Neural cell (in vitro differentiated cells): ENCODE measurements at regions not wholly inside any gene's neighbourhood (a gene's known extent, or its start where the extent isn't known, plus 50 kb on each side); places are given as distances from the start of the nearest gene placed in this dataset.

ENCODE experiments used
- H2AFZ ChIP-seq: fragments of 200-600, 300-800 bp; sonication (generic), shearing (Covaris generic); 2 replicates; pipeline ENCODE4 v1.6.0; 2014; ENCODE audit warnings: low read depth, mild to moderate bottlenecking, antibody characterized with exemption, low read length, moderate library complexity
- H3F3A ChIP-seq: fragments of 200-600 bp; shearing (Covaris generic); 2 replicates; pipeline ENCODE4 v1.6.1; 2016; ENCODE audit warnings: mild to moderate bottlenecking, moderate library complexity, mixed read lengths, antibody characterized with exemption, low read length; ENCODE audit not compliant: insufficient read depth, poor library complexity, severe bottlenecking
- H3K27ac ChIP-seq: fragments of 200-600, 300-800 bp; sonication (generic), shearing (Covaris generic); 2 replicates; pipeline ENCODE4 v1.5.1; 2014; ENCODE audit warnings: mild to moderate bottlenecking, low read length, moderate library complexity
- H3K27me3 ChIP-seq: fragments of 300-800, 200-600 bp; sonication (generic), shearing (Covaris generic); 2 replicates; pipeline ENCODE4 v1.6.0; 2014; ENCODE audit warnings: mild to moderate bottlenecking, low read depth, low read length, moderate library complexity; ENCODE audit not compliant: insufficient read depth
- H3K36me3 ChIP-seq: fragments of 300-800, 200-600 bp; sonication (generic), shearing (Covaris generic); 2 replicates; pipeline ENCODE4 v1.5.1; 2014; ENCODE audit warnings: mild to moderate bottlenecking, antibody characterized with exemption, low read length, moderate library complexity; ENCODE audit not compliant: insufficient read depth
- H3K4me2 ChIP-seq: fragments of 300-800, 200-600 bp; sonication (generic), shearing (Covaris generic); 2 replicates; pipeline ENCODE4 v1.6.0; 2014; ENCODE audit warnings: mild to moderate bottlenecking, low read length
- H3K4me3 ChIP-seq: fragments of 300-800, 200-600 bp; sonication (generic), shearing (Covaris generic); 2 replicates; pipeline ENCODE4 v1.5.1; 2014; ENCODE audit warnings: mild to moderate bottlenecking, low read length, moderate library complexity
- H3K79me2 ChIP-seq: fragments of 200-600 bp; shearing (Covaris generic); replicated peaks from 2 replicates; pipeline ENCODE4 v1.6.0; 2014; ENCODE audit warnings: mild to moderate bottlenecking, low read length, moderate library complexity; ENCODE audit not compliant: insufficient read depth
- H3K9ac ChIP-seq: fragments of 300-800, 200-600 bp; sonication (generic), shearing (Covaris generic); 2 replicates; pipeline ENCODE4 v1.6.1; 2016; ENCODE audit warnings: mild to moderate bottlenecking, low read length, mixed read lengths
- H3K9me2 ChIP-seq: fragments of 200-600 bp; shearing (Covaris generic); 2 replicates; pipeline ENCODE4 v1.6.1; 2016; ENCODE audit warnings: mild to moderate bottlenecking, low read length, mixed read lengths; ENCODE audit not compliant: insufficient read depth
- H3K9me3 ChIP-seq: fragments of 200-600, 300-800 bp; sonication (generic), shearing (Covaris generic); 2 replicates; pipeline ENCODE4 v1.6.1; 2016; ENCODE audit warnings: mild to moderate bottlenecking, mixed run types, low read length, moderate library complexity, mixed read lengths
- H4K20me1 ChIP-seq: fragments of 200-600 bp; shearing (Covaris generic); 2 replicates; pipeline ENCODE4 v1.6.1; 2016; ENCODE audit warnings: mild to moderate bottlenecking, mixed run types; ENCODE audit not compliant: insufficient read depth
- CTCF ChIP-seq: fragments of 450-650 bp; IDR thresholded peaks from 2 replicates; pipeline ENCODE4 v1.5.1; 2014; ENCODE audit warnings: antibody characterized with exemption, mild to moderate bottlenecking, moderate library complexity; ENCODE audit not compliant: poor library complexity, severe bottlenecking
- EP300 ChIP-seq: fragments of 450-650 bp; conservative IDR thresholded peaks from 2 replicates; pipeline ENCODE4 v1.6.1; 2014; ENCODE audit warnings: antibody characterized with exemption, mild to moderate bottlenecking, moderate library complexity; ENCODE audit not compliant: poor library complexity, severe bottlenecking
- EZH2 ChIP-seq: fragments of 200-600, 300-800 bp; shearing (Covaris generic), sonication (generic); IDR thresholded peaks from 2 replicates; pipeline ENCODE4 v1.6.1; 2014; ENCODE audit warnings: antibody characterized with exemption, low read length, borderline replicate concordance, mild to moderate bottlenecking; ENCODE audit not compliant: insufficient read depth, poor library complexity, severe bottlenecking
- MXI1 ChIP-seq: fragments of 450-650 bp; conservative IDR thresholded peaks from 2 replicates; pipeline ENCODE4 v1.6.1; 2014; ENCODE audit warnings: antibody characterized with exemption, mild to moderate bottlenecking; ENCODE audit not compliant: poor library complexity, severe bottlenecking
- POLR2AphosphoS5 ChIP-seq: IDR thresholded peaks from 2 replicates; pipeline ENCODE4 v1.6.1; 2012
- RAD21 ChIP-seq: fragments of 450-650 bp; conservative IDR thresholded peaks from 2 replicates; pipeline ENCODE4 v1.6.1; 2014; ENCODE audit warnings: antibody characterized with exemption, mild to moderate bottlenecking, moderate library complexity
- REST ChIP-seq: IDR thresholded peaks from 2 replicates; pipeline ENCODE4 v1.6.1; 2012; ENCODE audit warnings: borderline replicate concordance
- SMC3 ChIP-seq: fragments of 450-650 bp; conservative IDR thresholded peaks from 2 replicates; pipeline ENCODE4 v1.6.1; 2014; ENCODE audit warnings: antibody characterized with exemption, mild to moderate bottlenecking, moderate library complexity; ENCODE audit not compliant: poor library complexity
- TAF1 ChIP-seq: IDR thresholded peaks from 2 replicates; pipeline ENCODE4 v1.6.1; 2012; ENCODE audit warnings: low read depth

GRCh38 chr2:142688856-142689605, 188.4 kb upstream of the KYNU start:
- H3K4me3 ChIP-seq, result no peak overlapping the region
- no peak overlapping the region for H3K27ac ChIP-seq
- H3K9me2 ChIP-seq, result no peaks in the 10 kb centered on the region
- TF ChIP-seq EP300 (no peak), RAD21 (no peak), REST (no peak), EZH2 (no peak), TAF1 (no peak), POLR2AphosphoS5 (no peak), SMC3 (no peak), MXI1 (no peak), CTCF (no peak)
- H3K27me3 ChIP-seq, result no peaks in the 10 kb centered on the region
- no peak overlapping the region for H2AFZ ChIP-seq
- no peaks in the 10 kb centered on the region for H3K79me2 ChIP-seq
- H3K36me3 ChIP-seq, result no peaks in the 10 kb centered on the region
- H3K9ac ChIP-seq, result no peak overlapping the region
- H4K20me1 ChIP-seq, result no peaks in the 10 kb centered on the region
- H3K4me2 ChIP-seq, result no peak overlapping the region
- no peaks in the 10 kb centered on the region for H3F3A ChIP-seq
- H3K9me3 ChIP-seq, result no peaks in the 10 kb centered on the region

GRCh38 chr2:142687509-142687908, 190.0 kb upstream of the KYNU start:
- TF ChIP-seq TAF1, result no peak
- no peak for TF ChIP-seq POLR2AphosphoS5
- no peak for TF ChIP-seq EP300
- TF ChIP-seq MXI1, result no peak
- no peak for TF ChIP-seq SMC3
- TF ChIP-seq REST, result no peak
- TF ChIP-seq CTCF, result no peak
- no peak for TF ChIP-seq RAD21
- TF ChIP-seq EZH2, result no peak
- Histone ChIP-seq H3K9me2 (no peaks in the 10 kb centered on the region), H3K27me3 (no peaks in the 10 kb centered on the region), H3K79me2 (no peaks in the 10 kb centered on the region), H2AFZ (no peak overlapping the region), H3K36me3 (no peaks in the 10 kb centered on the region), H3K9me3 (no peaks in the 10 kb centered on the region), H3K4me2 (no peak overlapping the region), H3K4me3 (no peak overlapping the region), H3K27ac (no peak overlapping the region), H4K20me1 (no peaks in the 10 kb centered on the region), H3K9ac (no peak overlapping the region), H3F3A (no peaks in the 10 kb centered on the region)
